Astrocyte (in vitro differentiated cells and primary cell): ENCODE measurements at regions not wholly inside any gene's neighbourhood (a gene's known extent, or its start where the extent isn't known, plus 50 kb on each side); places are given as distances from the start of the nearest gene placed in this dataset.
A peak's percentile ranks its signal among the peaks of the same experiment; 100 is the strongest.

Experiments
- DNase-seq: peaks from one replicate; pipeline ENCODE4 v3.0.0-alpha.2; 2010; ENCODE audit warnings: low read depth
- FAIRE-seq: peaks from 2 replicates; lab custom pipeline; 2011; peaks lifted over from hg19 to GRCh38; lab: Jason Lieb, UNC
- H2AFZ ChIP-seq: 2 replicates; pipeline ENCODE4 v1.6.0; 2012; ENCODE audit warnings: low read depth, low read length, inconsistent platforms
- H3K27ac ChIP-seq: 2 replicates; pipeline ENCODE4 v1.5.1; 2011; ENCODE audit warnings: low read depth, low read length, inconsistent platforms
- H3K27me3 ChIP-seq: 2 replicates; pipeline ENCODE4 v1.6.0; 2011; ENCODE audit warnings: low read length, inconsistent platforms; ENCODE audit not compliant: insufficient read depth
- H3K36me3 ChIP-seq: 2 replicates; pipeline ENCODE4 v1.5.1; 2011; ENCODE audit warnings: low read length, inconsistent platforms; ENCODE audit not compliant: insufficient read depth
- H3K4me1 ChIP-seq: 2 replicates; pipeline ENCODE4 v1.5.1; 2011; ENCODE audit warnings: low read length, inconsistent platforms; ENCODE audit not compliant: insufficient read depth
- H3K4me2 ChIP-seq: 2 replicates; pipeline ENCODE4 v1.6.0; 2012; ENCODE audit warnings: low read length, inconsistent platforms
- H3K4me3 ChIP-seq: 2 replicates; pipeline ENCODE4 v1.5.1; 2011; ENCODE audit warnings: low read depth, mild to moderate bottlenecking, low read length, inconsistent platforms; ENCODE audit not compliant: insufficient read depth
- H3K79me2 ChIP-seq: 2 replicates; pipeline ENCODE4 v1.6.0; 2012; ENCODE audit warnings: mild to moderate bottlenecking, low read length, inconsistent platforms; ENCODE audit not compliant: insufficient read depth
- H3K9ac ChIP-seq: 2 replicates; pipeline ENCODE4 v1.6.0; 2012; ENCODE audit warnings: mild to moderate bottlenecking, low read length, inconsistent platforms
- H3K9me3 ChIP-seq: 2 replicates; pipeline ENCODE4 v1.5.1; 2012; ENCODE audit warnings: low read depth, mild to moderate bottlenecking, low read length, inconsistent platforms; ENCODE audit not compliant: insufficient read depth
- H4K20me1 ChIP-seq: 2 replicates; pipeline ENCODE4 v1.6.0; 2012; ENCODE audit warnings: low read length, inconsistent platforms; ENCODE audit not compliant: insufficient read depth
- H3K27ac Mint-ChIP-seq: one replicate; pipeline ENCODE4 v1.8.0; 2021; ENCODE audit warnings: mild to moderate bottlenecking, mixed read lengths; ENCODE audit not compliant: unreplicated experiment
- H3K27me3 Mint-ChIP-seq: one replicate; pipeline ENCODE4 v1.8.0; 2021; ENCODE audit warnings: low read depth, mixed read lengths; ENCODE audit not compliant: unreplicated experiment
- H3K36me3 Mint-ChIP-seq: one replicate; pipeline ENCODE4 v1.8.0; 2021; ENCODE audit warnings: low read depth, mixed read lengths; ENCODE audit not compliant: unreplicated experiment
- H3K4me1 Mint-ChIP-seq: one replicate; pipeline ENCODE4 v1.8.0; 2021; ENCODE audit warnings: low read depth, mixed read lengths; ENCODE audit not compliant: unreplicated experiment
- H3K4me3 Mint-ChIP-seq: one replicate; pipeline ENCODE4 v1.8.0; 2021; ENCODE audit warnings: mild to moderate bottlenecking, moderate library complexity, mixed read lengths; ENCODE audit not compliant: unreplicated experiment
- H3K9me3 Mint-ChIP-seq: one replicate; pipeline ENCODE4 v1.8.0; 2021; ENCODE audit warnings: mild to moderate bottlenecking, mixed read lengths; ENCODE audit not compliant: unreplicated experiment
- EZH2 ChIP-seq: IDR thresholded peaks from 2 replicates; pipeline ENCODE4 v1.6.1; 2012; ENCODE audit warnings: mild to moderate bottlenecking, low read length, inconsistent platforms; ENCODE audit not compliant: insufficient read depth
- TF ChIP-seq, protein P1 (sequence below): IDR thresholded peaks from 2 replicates; pipeline ENCODE4 v1.5.1; 2011; ENCODE audit warnings: low read depth, mild to moderate bottlenecking, inconsistent platforms, low read length, moderate library complexity; ENCODE audit not compliant: insufficient read depth

DNA sequence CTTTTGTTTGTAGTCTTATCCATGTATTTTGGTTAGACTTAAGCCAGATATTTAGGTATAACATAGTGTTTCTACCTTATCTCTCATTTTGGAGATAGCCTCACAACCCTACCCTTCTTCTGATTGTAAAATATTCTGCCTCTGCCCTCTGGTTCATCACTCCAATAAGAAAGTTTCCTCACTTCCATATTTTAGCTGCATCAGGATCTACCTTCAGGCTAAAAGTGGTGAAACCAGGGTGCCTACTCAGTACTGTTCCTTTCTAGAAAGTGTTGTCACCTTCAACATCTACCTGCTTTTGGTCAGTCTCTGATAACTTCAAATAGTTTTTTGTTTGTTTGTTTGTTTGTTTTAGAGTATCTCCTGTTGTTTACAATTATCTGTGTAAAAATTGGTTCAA lies 294.6 kb downstream of the ANXA1 start:
- Histone ChIP-seq H3K79me2 (no peaks in the 10 kb centered on the region), H3K4me2 (no peak overlapping the region), H3K9ac (no peak overlapping the region), H3K36me3 (no peaks in the 10 kb centered on the region), H3K4me3 (no peak overlapping the region), H2AFZ (no peak overlapping the region), H3K4me1 (no peaks in the 10 kb centered on the region), H3K27ac (no peak overlapping the region), H3K27me3 (no peaks in the 10 kb centered on the region), H3K9me3 (no peaks in the 10 kb centered on the region), H4K20me1 (no peaks in the 10 kb centered on the region)
- H3K4me1 Mint-ChIP-seq, result peaks cover 52% of the 10 kb centered on the region
- TF ChIP-seq, protein P1, sequence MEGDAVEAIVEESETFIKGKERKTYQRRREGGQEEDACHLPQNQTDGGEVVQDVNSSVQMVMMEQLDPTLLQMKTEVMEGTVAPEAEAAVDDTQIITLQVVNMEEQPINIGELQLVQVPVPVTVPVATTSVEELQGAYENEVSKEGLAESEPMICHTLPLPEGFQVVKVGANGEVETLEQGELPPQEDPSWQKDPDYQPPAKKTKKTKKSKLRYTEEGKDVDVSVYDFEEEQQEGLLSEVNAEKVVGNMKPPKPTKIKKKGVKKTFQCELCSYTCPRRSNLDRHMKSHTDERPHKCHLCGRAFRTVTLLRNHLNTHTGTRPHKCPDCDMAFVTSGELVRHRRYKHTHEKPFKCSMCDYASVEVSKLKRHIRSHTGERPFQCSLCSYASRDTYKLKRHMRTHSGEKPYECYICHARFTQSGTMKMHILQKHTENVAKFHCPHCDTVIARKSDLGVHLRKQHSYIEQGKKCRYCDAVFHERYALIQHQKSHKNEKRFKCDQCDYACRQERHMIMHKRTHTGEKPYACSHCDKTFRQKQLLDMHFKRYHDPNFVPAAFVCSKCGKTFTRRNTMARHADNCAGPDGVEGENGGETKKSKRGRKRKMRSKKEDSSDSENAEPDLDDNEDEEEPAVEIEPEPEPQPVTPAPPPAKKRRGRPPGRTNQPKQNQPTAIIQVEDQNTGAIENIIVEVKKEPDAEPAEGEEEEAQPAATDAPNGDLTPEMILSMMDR, result no peak
- no peak for TF ChIP-seq EZH2
- H3K27ac Mint-ChIP-seq, result peak overlapping the region; percentile 64
- no peak overlapping the region for H3K4me3 Mint-ChIP-seq
- no peak for DNase-seq
- H3K36me3 Mint-ChIP-seq, result no peaks in the 10 kb centered on the region
- no peak for FAIRE-seq
- no peaks in the 10 kb centered on the region for H3K9me3 Mint-ChIP-seq
- no peaks in the 10 kb centered on the region for H3K27me3 Mint-ChIP-seq

DNA sequence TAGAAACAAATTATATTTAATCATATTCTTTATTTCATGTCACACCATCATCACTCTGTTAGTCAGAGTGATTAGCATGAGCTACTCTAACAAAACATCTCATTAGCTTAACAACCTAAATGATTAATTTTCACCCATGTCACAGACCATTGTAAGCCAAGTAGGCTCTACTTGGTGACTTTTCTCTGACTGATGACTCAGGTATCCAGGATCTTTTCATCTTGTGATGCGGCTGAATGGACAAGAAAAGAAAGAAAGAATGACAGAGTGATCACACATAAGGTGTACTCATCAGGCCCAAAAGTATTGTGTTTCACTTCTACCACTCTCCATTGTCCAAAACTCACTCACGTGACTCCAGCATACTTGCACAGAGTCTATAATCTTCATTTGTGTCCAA lies 299.3 kb downstream of the ANXA1 start:
- FAIRE-seq, result no peak
- no peaks in the 10 kb centered on the region for H3K79me2 ChIP-seq
- no peak overlapping the region for H2AFZ ChIP-seq
- TF ChIP-seq, protein P1, result no peak
- no peak for TF ChIP-seq EZH2
- H3K4me3 ChIP-seq, result no peak overlapping the region
- no peaks in the 10 kb centered on the region for H3K27me3 ChIP-seq
- H4K20me1 ChIP-seq, result no peaks in the 10 kb centered on the region
- H3K27ac ChIP-seq, result no peak overlapping the region
- DNase-seq, result no peak
- no peak overlapping the region for H3K4me3 Mint-ChIP-seq
- H3K9me3 Mint-ChIP-seq, result no peaks in the 10 kb centered on the region
- no peaks in the 10 kb centered on the region for H3K9me3 ChIP-seq
- H3K4me1 Mint-ChIP-seq, result peaks cover 21% of the 10 kb centered on the region
- H3K4me1 ChIP-seq, result no peaks in the 10 kb centered on the region
- H3K36me3 Mint-ChIP-seq, result no peaks in the 10 kb centered on the region
- H3K4me2 ChIP-seq, result no peak overlapping the region
- no peaks in the 10 kb centered on the region for H3K27me3 Mint-ChIP-seq
- H3K27ac Mint-ChIP-seq, result no peak overlapping the region
- H3K9ac ChIP-seq, result no peak overlapping the region
- no peaks in the 10 kb centered on the region for H3K36me3 ChIP-seq

DNA sequence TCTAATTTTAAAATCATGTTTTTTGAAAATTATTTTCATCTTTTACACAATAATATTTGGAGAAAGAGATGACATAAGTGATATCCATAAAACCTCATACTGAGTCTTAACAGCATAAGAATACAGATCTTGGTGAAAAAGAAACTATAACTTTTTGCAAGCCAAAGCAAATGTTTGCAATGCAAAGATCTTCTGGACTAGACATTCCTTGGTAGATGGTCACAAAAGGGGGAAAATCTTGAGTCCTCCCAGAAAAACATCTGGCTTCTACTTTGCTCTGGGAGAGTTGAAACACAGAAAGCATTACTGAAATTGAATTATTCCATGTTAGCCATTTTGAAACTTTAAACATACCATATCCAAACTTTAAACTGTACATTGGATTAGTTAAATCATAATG lies 308.2 kb downstream of the ANXA1 start:
- H3K9me3 Mint-ChIP-seq, result no peaks in the 10 kb centered on the region
- peaks cover 7% of the 10 kb centered on the region for H3K4me1 Mint-ChIP-seq
- no peak overlapping the region for H3K27ac ChIP-seq
- DNase-seq (no peak), FAIRE-seq (no peak)
- H3K36me3 ChIP-seq, result no peaks in the 10 kb centered on the region
- no peaks in the 10 kb centered on the region for H3K27me3 ChIP-seq
- no peaks in the 10 kb centered on the region for H3K9me3 ChIP-seq
- no peaks in the 10 kb centered on the region for H3K36me3 Mint-ChIP-seq
- TF ChIP-seq, protein P1, result no peak
- TF ChIP-seq EZH2, result no peak
- peaks cover 2% of the 10 kb centered on the region for H3K27me3 Mint-ChIP-seq
- H4K20me1 ChIP-seq, result no peaks in the 10 kb centered on the region
- H3K4me1 ChIP-seq, result no peaks in the 10 kb centered on the region
- H3K79me2 ChIP-seq, result no peaks in the 10 kb centered on the region
- H3K4me3 ChIP-seq, result no peak overlapping the region
- no peak overlapping the region for H2AFZ ChIP-seq
- H3K9ac ChIP-seq, result no peak overlapping the region
- no peak overlapping the region for H3K27ac Mint-ChIP-seq
- H3K4me3 Mint-ChIP-seq, result no peak overlapping the region
- no peak overlapping the region for H3K4me2 ChIP-seq
